Lung (tissue), 11 donors: ENCODE measurements at regions not wholly inside any gene's neighbourhood (a gene's known extent, or its start where the extent isn't known, plus 50 kb on each side); places are given as distances from the start of the nearest gene placed in this dataset.

Experiments used
- ATAC-seq: fragments of 200-7000 bp; cut with Tn5 transposase; one replicate; pipeline ENCODE4 v1.9.1; 2020; ENCODE audit warnings: moderate number of reproducible peaks; ENCODE audit not compliant: insufficient read depth, low FRiP score
- DNase-seq, 3 donors: peaks; one replicate each; pipeline ENCODE4 v3.0.0-alpha.2; 2013 to 2017
- H3K27ac ChIP-seq, 2 donors: one replicate each; pipeline ENCODE4 v1.5.1; 2013; ENCODE audit warnings: mild to moderate bottlenecking in 2 of 2, moderate library complexity in 2 of 2, control low read depth in 1 of 2, inconsistent platforms in 1 of 2, low read depth in 1 of 2, low read length in 1 of 2
- H3K27me3 ChIP-seq, 3 donors: one replicate each; pipeline ENCODE4 v1.5.1; 2013; ENCODE audit warnings: low read length in 2 of 3; ENCODE audit not compliant: control insufficient read depth in 3 of 3, insufficient read depth in 3 of 3
- H3K36me3 ChIP-seq, 4 donors: one replicate each; pipeline ENCODE4 v1.5.1; 2013; ENCODE audit warnings: low read length in 4 of 4, mild to moderate bottlenecking in 1 of 4, moderate library complexity in 1 of 4; ENCODE audit not compliant: control insufficient read depth in 4 of 4, insufficient read depth in 4 of 4
- H3K4me1 ChIP-seq, 5 donors: one replicate each; pipeline ENCODE4 v1.5.1; 2013; ENCODE audit warnings: low read length in 5 of 5, mild to moderate bottlenecking in 2 of 5, moderate library complexity in 1 of 5; ENCODE audit not compliant: control insufficient read depth in 5 of 5, insufficient read depth in 5 of 5
- H3K4me3 ChIP-seq: one replicate; pipeline ENCODE4 v1.5.1; 2013; ENCODE audit warnings: mild to moderate bottlenecking, control low read depth, moderate library complexity
- H3K9ac ChIP-seq, 2 donors: one replicate each; pipeline ENCODE4 v1.5.1; 2013; ENCODE audit warnings: low read length in 2 of 2, control low read depth in 1 of 2; ENCODE audit not compliant: insufficient read depth in 1 of 2
- H3K9me3 ChIP-seq, 4 donors: one replicate each; pipeline ENCODE4 v1.5.1; 2013; ENCODE audit warnings: low read length in 3 of 4, mild to moderate bottlenecking in 1 of 4, moderate library complexity in 1 of 4; ENCODE audit not compliant: control insufficient read depth in 4 of 4, insufficient read depth in 3 of 4
- CTCF ChIP-seq: IDR thresholded peaks from 2 replicates; pipeline ENCODE4 v1.5.1; 2012; ENCODE audit warnings: mild to moderate bottlenecking; ENCODE audit errors: control extremely low read depth, extremely low read depth
- WGBS, 2 donors: extraction: QIAGEN DNeasy Blood & Tissue Kit; methylation state at CpG; one replicate each; pipeline ENCODE4 v1.1.7; 2013; 5-methylcytosine and 5-hydroxymethylcytosine counted together
- donor health status: control.
- donor health status: control.
- donor health status: Bipolar disorder and iron deficiency.
- donor health status: healthy.
- donor health status: DM: yes; HTN: yes; CAD: no.

- Histone ChIP-seq H3K9ac (no peak overlapping the region), H3K4me1 (peaks cover 0 to 3% (median 0%) of the 10 kb centered on the region in 5 donors), H3K27me3 (no peaks in the 10 kb centered on the region), H3K36me3 (no peaks in the 10 kb centered on the region), H3K9me3 (peaks cover 0 to 5% (median 0%) of the 10 kb centered on the region in 4 donors), H3K4me3 (no peak overlapping the region), H3K27ac (no peak overlapping the region)
- peak; percentile 51 for ATAC-seq
- 63 to 84% methylated on average over 4 of the region's 4 CpGs for WGBS, 2 donors
- DNase-seq: peak in 1 of 3 donors; percentile 46
- no peak for TF ChIP-seq CTCF
Observed at GRCh38 chr2:22499082-22499839, 885.7 kb upstream of the KLHL29 start.

- ATAC-seq (no peak), DNase-seq (no peak)
- Histone ChIP-seq H3K9ac (no peak overlapping the region), H3K27me3 (no peaks in the 10 kb centered on the region), H3K9me3 (peaks cover 0 to 5% (median 0%) of the 10 kb centered on the region in 4 donors), H3K27ac (peak overlapping the region in 1 of 2 donors; percentile 27), H3K36me3 (no peaks in the 10 kb centered on the region), H3K4me3 (no peak overlapping the region), H3K4me1 (peaks cover 0 to 3% (median 0%) of the 10 kb centered on the region in 5 donors)
- no peak for TF ChIP-seq CTCF
- WGBS, 2 donors: 72 to 80% methylated on average over 1 of the region's 1 CpG
Observed at GRCh38 chr2:22500555-22500935, 884.4 kb upstream of the KLHL29 start.

GRCh38 chr2:22501851-22502250 lies 883.1 kb upstream of the KLHL29 start:
- no peak for ATAC-seq
- Histone ChIP-seq H3K9me3 (peaks cover 0 to 5% (median 0%) of the 10 kb centered on the region in 4 donors), H3K4me3 (no peak overlapping the region), H3K36me3 (no peaks in the 10 kb centered on the region), H3K27ac (no peak overlapping the region), H3K4me1 (peaks cover 0 to 3% (median 0%) of the 10 kb centered on the region in 5 donors), H3K27me3 (no peaks in the 10 kb centered on the region), H3K9ac (no peak overlapping the region)
- DNase-seq: no peak
- WGBS, 2 donors: 73 to 78% methylated on average over 2 of the region's 2 CpGs
- TF ChIP-seq CTCF: no peak
